RWPE2 (cell line): ENCODE measurements at regions not wholly inside any gene's neighbourhood (a gene's known extent, or its start where the extent isn't known, plus 50 kb on each side); places are given as distances from the start of the nearest gene placed in this dataset.
A peak's percentile ranks its signal among the peaks of the same experiment; 100 is the strongest.

ENCODE experiments used
- ATAC-seq: fragments of 200-7000 bp; cut with Tn5 transposase; 3 replicates; pipeline ENCODE4 v1.9.1; 2021; ENCODE audit warnings: low read depth
- DNase-seq: peaks from one replicate; pipeline ENCODE4 v3.0.0-alpha.2; 2020; ENCODE audit warnings: low spot score
- H3K27ac ChIP-seq: fragments of 450-650 bp; 2 replicates; pipeline ENCODE4 v1.5.1; 2017; ENCODE audit warnings: mild to moderate bottlenecking; ENCODE audit not compliant: poor library complexity, severe bottlenecking
- H3K27me3 ChIP-seq: fragments of 250-450 bp; sonication (Bioruptor Pico); 2 replicates; pipeline ENCODE4 v1.5.1; 2021; ENCODE audit warnings: mild to moderate bottlenecking, moderate library complexity; ENCODE audit not compliant: insufficient read depth, poor library complexity, severe bottlenecking
- H3K36me3 ChIP-seq: fragments of 250-450 bp; sonication (Bioruptor Pico); 2 replicates; pipeline ENCODE4 v1.5.1; 2020; ENCODE audit warnings: low read depth, mild to moderate bottlenecking, moderate library complexity
- H3K4me1 ChIP-seq: fragments of 250-450 bp; sonication (Bioruptor Pico); 2 replicates; pipeline ENCODE4 v1.5.1; 2021; ENCODE audit warnings: mild to moderate bottlenecking, moderate library complexity; ENCODE audit not compliant: insufficient read depth, poor library complexity, severe bottlenecking
- H3K4me3 ChIP-seq: fragments of 250-450 bp; sonication (Bioruptor Pico); 2 replicates; pipeline ENCODE4 v1.5.1; 2021; ENCODE audit warnings: mild to moderate bottlenecking, moderate library complexity; ENCODE audit not compliant: severe bottlenecking
- H3K9me3 ChIP-seq: fragments of 250-450 bp; sonication (Bioruptor Pico); 2 replicates; pipeline ENCODE4 v1.5.1; 2021; ENCODE audit warnings: mild to moderate bottlenecking, moderate library complexity; ENCODE audit not compliant: severe bottlenecking
- CTCF ChIP-seq: fragments of 450-650 bp; IDR thresholded peaks from one replicate; pipeline ENCODE4 v1.5.1; 2017; ENCODE audit warnings: mild to moderate bottlenecking, moderate library complexity; ENCODE audit not compliant: poor library complexity, severe bottlenecking

GRCh38 chr13:74774264-74774663 is 640.1 kb upstream of the KLF12 start:
- Histone ChIP-seq H3K27me3 (no peaks in the 10 kb centered on the region), H3K4me1 (peaks cover 22% of the 10 kb centered on the region), H3K4me3 (no peak overlapping the region), H3K9me3 (no peaks in the 10 kb centered on the region), H3K36me3 (no peaks in the 10 kb centered on the region), H3K27ac (no peak overlapping the region)
- ATAC-seq (no peak), DNase-seq (no peak)
- no peak for TF ChIP-seq CTCF

- Histone ChIP-seq H3K27me3 (no peaks in the 10 kb centered on the region), H3K36me3 (no peaks in the 10 kb centered on the region), H3K4me3 (no peak overlapping the region), H3K4me1 (peaks cover 22% of the 10 kb centered on the region), H3K9me3 (no peaks in the 10 kb centered on the region), H3K27ac (peak overlapping the region; percentile 79)
- ATAC-seq: no peak
- no peak for DNase-seq
- no peak for TF ChIP-seq CTCF
These were observed 639.0 kb upstream of the KLF12 start for GRCh38 chr13:74773248-74773647.

GRCh38 chr13:74771964-74772363 is 637.8 kb upstream of the KLF12 start:
- Histone ChIP-seq H3K27ac (peak overlapping the region; percentile 79), H3K27me3 (no peaks in the 10 kb centered on the region), H3K4me1 (peaks cover 22% of the 10 kb centered on the region), H3K36me3 (no peaks in the 10 kb centered on the region), H3K9me3 (no peaks in the 10 kb centered on the region), H3K4me3 (no peak overlapping the region)
- peak; percentile 37 for TF ChIP-seq CTCF
- peak; percentile 90 for ATAC-seq
- no peak for DNase-seq

- no peak for TF ChIP-seq CTCF
- peak overlapping the region; percentile 79 for H3K27ac ChIP-seq
- no peaks in the 10 kb centered on the region for H3K9me3 ChIP-seq
- ATAC-seq: peak; percentile 59; the same call in 2 of the 3 replicates
- no peak overlapping the region for H3K4me3 ChIP-seq
- peaks cover 22% of the 10 kb centered on the region for H3K4me1 ChIP-seq
- no peaks in the 10 kb centered on the region for H3K36me3 ChIP-seq
- no peaks in the 10 kb centered on the region for H3K27me3 ChIP-seq
- no peak for DNase-seq
These were observed 636.2 kb upstream of the KLF12 start for GRCh38 chr13:74770361-74770760.

GRCh38 chr13:74769333-74769732 is 635.1 kb upstream of the KLF12 start:
- Histone ChIP-seq H3K27me3 (no peaks in the 10 kb centered on the region), H3K4me3 (no peak overlapping the region), H3K36me3 (no peaks in the 10 kb centered on the region), H3K9me3 (no peaks in the 10 kb centered on the region), H3K4me1 (peaks cover 22% of the 10 kb centered on the region), H3K27ac (no peak overlapping the region)
- TF ChIP-seq CTCF: no peak
- ATAC-seq: no peak
- DNase-seq: no peak
